ACC112 (cell line): ENCODE measurements at regions not wholly inside any gene's neighbourhood (a gene's known extent, or its start where the extent isn't known, plus 50 kb on each side); places are given as distances from the start of the nearest gene placed in this dataset.
A peak's percentile ranks its signal among the peaks of the same experiment; 100 is the strongest.

Source experiments
- H2AFZ ChIP-seq: fragments of 200-600 bp; sonication (generic); one replicate; pipeline ENCODE4 v1.6.0; 2017; ENCODE audit warnings: antibody characterized with exemption, low read length; ENCODE audit not compliant: unreplicated experiment
- H3K27ac ChIP-seq: fragments of 200-600 bp; sonication (generic); 2 replicates; pipeline ENCODE4 v1.5.1; 2014; ENCODE audit warnings: low read depth, mild to moderate bottlenecking, antibody characterized with exemption, low read length, moderate library complexity
- H3K27me3 ChIP-seq: fragments of 200-600 bp; sonication (generic); 2 replicates; pipeline ENCODE4 v1.6.1; 2014; ENCODE audit warnings: mild to moderate bottlenecking, antibody characterized with exemption, low read length, moderate library complexity, mixed read lengths; ENCODE audit not compliant: insufficient read depth
- H3K36me3 ChIP-seq: fragments of 200-600 bp; sonication (generic); 2 replicates; pipeline ENCODE4 v1.6.1; 2016; ENCODE audit warnings: mild to moderate bottlenecking, antibody characterized with exemption, low read length, moderate library complexity, mixed read lengths; ENCODE audit not compliant: insufficient read depth
- H3K4me1 ChIP-seq: fragments of 200-600 bp; sonication (generic); one replicate; pipeline ENCODE4 v1.6.1; 2016; ENCODE audit warnings: low read length, mixed read lengths; ENCODE audit not compliant: insufficient read depth, unreplicated experiment, control insufficient read depth
- H3K4me3 ChIP-seq: fragments of 200-600 bp; sonication (generic); 2 replicates; pipeline ENCODE4 v1.5.1; 2014; ENCODE audit warnings: mild to moderate bottlenecking, low read depth, low read length
- H3K79me2 ChIP-seq: fragments of 200-600 bp; sonication (generic); one replicate; pipeline ENCODE4 v1.6.0; 2016; ENCODE audit warnings: low read length; ENCODE audit not compliant: control insufficient read depth, unreplicated experiment, insufficient read depth

- H3K79me2 ChIP-seq = no peaks in the 10 kb centered on the region
- peak overlapping the region; percentile 92 for H3K27ac ChIP-seq
- peak overlapping the region; percentile 76 for H2AFZ ChIP-seq
Observed at GRCh38 chr16:72530434-72530833, 358.5 kb upstream of the PMFBP1 start.

GRCh38 chr16:72523087-72523486 lies 351.1 kb upstream of the PMFBP1 start:
- Histone ChIP-seq H3K27me3 (no peaks in the 10 kb centered on the region), H3K4me3 (no peak overlapping the region), H2AFZ (no peak overlapping the region), H3K27ac (no peak overlapping the region), H3K79me2 (no peaks in the 10 kb centered on the region), H3K4me1 (no peaks in the 10 kb centered on the region), H3K36me3 (peaks cover 5% of the 10 kb centered on the region; the same call in 1 of the 2 replicates)

More at GRCh38 chr16:72530434-72530833, 358.5 kb upstream of the PMFBP1 start:
- Histone ChIP-seq H3K4me1 (peaks cover 10% of the 10 kb centered on the region), H3K4me3 (no peak overlapping the region), H3K36me3 (no peaks in the 10 kb centered on the region), H3K27me3 (no peaks in the 10 kb centered on the region)

- Histone ChIP-seq H2AFZ (no peak overlapping the region), H3K36me3 (peaks cover 4% of the 10 kb centered on the region; the same call in 1 of the 2 replicates), H3K4me1 (no peaks in the 10 kb centered on the region), H3K79me2 (no peaks in the 10 kb centered on the region), H3K4me3 (no peak overlapping the region), H3K27me3 (no peaks in the 10 kb centered on the region), H3K27ac (no peak overlapping the region)
Observed at GRCh38 chr16:72517154-72517553, 345.2 kb upstream of the PMFBP1 start.

- Histone ChIP-seq H3K36me3 (no peaks in the 10 kb centered on the region), H3K27ac (no peak overlapping the region), H3K27me3 (no peaks in the 10 kb centered on the region), H3K4me3 (no peak overlapping the region), H3K79me2 (no peaks in the 10 kb centered on the region), H3K4me1 (no peaks in the 10 kb centered on the region), H2AFZ (no peak overlapping the region)
Observed at GRCh38 chr16:72511171-72511570, 339.2 kb upstream of the PMFBP1 start.

- no peaks in the 10 kb centered on the region for H3K27me3 ChIP-seq
- H3K79me2 ChIP-seq = no peaks in the 10 kb centered on the region
- no peaks in the 10 kb centered on the region for H3K36me3 ChIP-seq
- H3K27ac ChIP-seq = no peak overlapping the region
- H3K4me3 ChIP-seq = no peak overlapping the region
- no peaks in the 10 kb centered on the region for H3K4me1 ChIP-seq
- no peak overlapping the region for H2AFZ ChIP-seq
Observed at GRCh38 chr16:72508191-72508590, 336.2 kb upstream of the PMFBP1 start.

GRCh38 chr16:72502594-72503005 lies 330.6 kb upstream of the PMFBP1 start:
- H3K36me3 ChIP-seq = no peaks in the 10 kb centered on the region
- H3K79me2 ChIP-seq = no peaks in the 10 kb centered on the region
- H3K27me3 ChIP-seq = no peaks in the 10 kb centered on the region
- no peaks in the 10 kb centered on the region for H3K4me1 ChIP-seq
- H3K4me3 ChIP-seq = no peak overlapping the region
- no peak overlapping the region for H2AFZ ChIP-seq
- H3K27ac ChIP-seq = no peak overlapping the region

GRCh38 chr16:72501739-72502593 lies 330.0 kb upstream of the PMFBP1 start:
- H3K36me3 ChIP-seq = no peaks in the 10 kb centered on the region
- no peak overlapping the region for H3K4me3 ChIP-seq
- H3K4me1 ChIP-seq = no peaks in the 10 kb centered on the region
- H3K27ac ChIP-seq = no peak overlapping the region
- H3K27me3 ChIP-seq = no peaks in the 10 kb centered on the region
- no peak overlapping the region for H2AFZ ChIP-seq
- H3K79me2 ChIP-seq = no peaks in the 10 kb centered on the region

GRCh38 chr16:72500545-72500944 lies 328.6 kb upstream of the PMFBP1 start:
- H3K27me3 ChIP-seq = no peaks in the 10 kb centered on the region
- H3K4me1 ChIP-seq = no peaks in the 10 kb centered on the region
- H3K27ac ChIP-seq = no peak overlapping the region
- H3K36me3 ChIP-seq = no peaks in the 10 kb centered on the region
- no peak overlapping the region for H2AFZ ChIP-seq
- H3K79me2 ChIP-seq = no peaks in the 10 kb centered on the region
- no peak overlapping the region for H3K4me3 ChIP-seq

GRCh38 chr16:72493716-72494415 lies 321.9 kb upstream of the PMFBP1 start:
- Histone ChIP-seq H3K4me3 (peak overlapping the region; percentile 58), H3K27me3 (no peaks in the 10 kb centered on the region), H2AFZ (peak overlapping the region; percentile 83), H3K36me3 (no peaks in the 10 kb centered on the region), H3K79me2 (no peaks in the 10 kb centered on the region), H3K27ac (peak overlapping the region; percentile 85), H3K4me1 (peaks cover 8% of the 10 kb centered on the region)

GRCh38 chr16:72487283-72487682 lies 315.3 kb upstream of the PMFBP1 start:
- no peak overlapping the region for H2AFZ ChIP-seq
- H3K4me1 ChIP-seq = peaks cover 4% of the 10 kb centered on the region
- H3K79me2 ChIP-seq = no peaks in the 10 kb centered on the region
- no peaks in the 10 kb centered on the region for H3K36me3 ChIP-seq
- H3K27me3 ChIP-seq = no peaks in the 10 kb centered on the region
- no peak overlapping the region for H3K27ac ChIP-seq
- H3K4me3 ChIP-seq = no peak overlapping the region

GRCh38 chr16:72482695-72483094 lies 310.7 kb upstream of the PMFBP1 start:
- Histone ChIP-seq H3K27me3 (no peaks in the 10 kb centered on the region), H3K4me1 (peaks cover 22% of the 10 kb centered on the region), H3K4me3 (no peak overlapping the region), H3K27ac (no peak overlapping the region), H3K79me2 (no peaks in the 10 kb centered on the region), H2AFZ (no peak overlapping the region), H3K36me3 (no peaks in the 10 kb centered on the region)
